Upper lobe of left lung (tissue), 4 donors: ENCODE measurements at regions not wholly inside any gene's neighbourhood (a gene's known extent, or its start where the extent isn't known, plus 50 kb on each side); places are given as distances from the start of the nearest gene placed in this dataset.

ENCODE experiments used
- POLR2AphosphoS5 ChIP-seq, 2 donors: sonication (generic); formaldehyde crosslinking; IDR thresholded peaks; one replicate each; pipeline ENCODE4 v1.5.1; 2017; ENCODE audit warnings: antibody characterized with exemption in 2 of 2
- TF ChIP-seq, protein P1 (sequence below), 6 experiments: fragments of 450-650 bp in 4 of 6; fragments of 200-600 bp in 2 of 6; sonication (generic) in 2 of 6; IDR thresholded peaks; one replicate each; pipeline ENCODE4 v1.5.1; 2016 to 2019; ENCODE audit warnings: antibody characterized with exemption in 6 of 6

- no peak for TF ChIP-seq POLR2AphosphoS5 (IDR thresholded peaks at IDR 0.05)
- TF ChIP-seq, protein P1, sequence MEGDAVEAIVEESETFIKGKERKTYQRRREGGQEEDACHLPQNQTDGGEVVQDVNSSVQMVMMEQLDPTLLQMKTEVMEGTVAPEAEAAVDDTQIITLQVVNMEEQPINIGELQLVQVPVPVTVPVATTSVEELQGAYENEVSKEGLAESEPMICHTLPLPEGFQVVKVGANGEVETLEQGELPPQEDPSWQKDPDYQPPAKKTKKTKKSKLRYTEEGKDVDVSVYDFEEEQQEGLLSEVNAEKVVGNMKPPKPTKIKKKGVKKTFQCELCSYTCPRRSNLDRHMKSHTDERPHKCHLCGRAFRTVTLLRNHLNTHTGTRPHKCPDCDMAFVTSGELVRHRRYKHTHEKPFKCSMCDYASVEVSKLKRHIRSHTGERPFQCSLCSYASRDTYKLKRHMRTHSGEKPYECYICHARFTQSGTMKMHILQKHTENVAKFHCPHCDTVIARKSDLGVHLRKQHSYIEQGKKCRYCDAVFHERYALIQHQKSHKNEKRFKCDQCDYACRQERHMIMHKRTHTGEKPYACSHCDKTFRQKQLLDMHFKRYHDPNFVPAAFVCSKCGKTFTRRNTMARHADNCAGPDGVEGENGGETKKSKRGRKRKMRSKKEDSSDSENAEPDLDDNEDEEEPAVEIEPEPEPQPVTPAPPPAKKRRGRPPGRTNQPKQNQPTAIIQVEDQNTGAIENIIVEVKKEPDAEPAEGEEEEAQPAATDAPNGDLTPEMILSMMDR (IDR thresholded peaks at IDR 0.05) = no peak
These were observed 631.1 kb upstream of the POU3F2 start for GRCh38 chr6:98203170-98203806.
